HUES48 (cell line): ENCODE measurements at regions not wholly inside any gene's neighbourhood (a gene's known extent, or its start where the extent isn't known, plus 50 kb on each side); places are given as distances from the start of the nearest gene placed in this dataset.

Experiments used
- H3K27ac ChIP-seq: one replicate; pipeline ENCODE4 v1.7.0; 2013; ENCODE audit warnings: low read depth, low read length, inconsistent platforms
- H3K27me3 ChIP-seq: 2 replicates; pipeline ENCODE4 v1.6.1; 2013; ENCODE audit warnings: mild to moderate bottlenecking, low read length; ENCODE audit not compliant: control insufficient read depth, insufficient read depth
- H3K36me3 ChIP-seq: 2 replicates; pipeline ENCODE4 v1.6.1; 2013; ENCODE audit warnings: low read length; ENCODE audit not compliant: control insufficient read depth, insufficient read depth
- H3K4me1 ChIP-seq: 2 replicates; pipeline ENCODE4 v1.6.1; 2013; ENCODE audit warnings: mild to moderate bottlenecking, low read length; ENCODE audit not compliant: control insufficient read depth, insufficient read depth
- H3K4me3 ChIP-seq: 2 replicates; pipeline ENCODE4 v1.5.1; 2013; ENCODE audit warnings: mild to moderate bottlenecking, low read depth, low read length
- H3K9ac ChIP-seq: 2 replicates; pipeline ENCODE4 v1.6.1; 2013; ENCODE audit warnings: mild to moderate bottlenecking, low read depth, low read length, moderate library complexity
- H3K9me3 ChIP-seq: 2 replicates; pipeline ENCODE4 v1.6.1; 2013; ENCODE audit warnings: low read length; ENCODE audit not compliant: control insufficient read depth, insufficient read depth

- no peaks in the 10 kb centered on the region for H3K36me3 ChIP-seq
- H3K9me3 ChIP-seq = no peaks in the 10 kb centered on the region
- H3K4me3 ChIP-seq = no peak overlapping the region
- H3K9ac ChIP-seq = no peak overlapping the region
- H3K27ac ChIP-seq = no peak overlapping the region
- H3K4me1 ChIP-seq = peaks cover 7% of the 10 kb centered on the region; the same call in 1 of the 2 replicates
- no peaks in the 10 kb centered on the region for H3K27me3 ChIP-seq
These were observed 104.9 kb upstream of the MBL2 start for GRCh38 chr10:52877451-52877850.

- Histone ChIP-seq H3K9ac (no peak overlapping the region), H3K4me3 (no peak overlapping the region), H3K27ac (no peak overlapping the region), H3K36me3 (no peaks in the 10 kb centered on the region), H3K4me1 (no peaks in the 10 kb centered on the region), H3K9me3 (no peaks in the 10 kb centered on the region), H3K27me3 (no peaks in the 10 kb centered on the region)
These were observed 102.8 kb upstream of the MBL2 start for GRCh38 chr10:52875336-52875735.

GRCh38 chr10:52874581-52874980 is 102.0 kb upstream of the MBL2 start:
- no peak overlapping the region for H3K4me3 ChIP-seq
- no peaks in the 10 kb centered on the region for H3K27me3 ChIP-seq
- H3K27ac ChIP-seq = no peak overlapping the region
- no peaks in the 10 kb centered on the region for H3K36me3 ChIP-seq
- H3K9me3 ChIP-seq = peaks cover 8% of the 10 kb centered on the region
- no peaks in the 10 kb centered on the region for H3K4me1 ChIP-seq
- H3K9ac ChIP-seq = no peak overlapping the region

GRCh38 chr10:52871191-52871843 is 98.7 kb upstream of the MBL2 start:
- Histone ChIP-seq H3K27me3 (no peaks in the 10 kb centered on the region), H3K9ac (no peak overlapping the region), H3K27ac (no peak overlapping the region), H3K4me3 (no peak overlapping the region), H3K4me1 (no peaks in the 10 kb centered on the region), H3K36me3 (no peaks in the 10 kb centered on the region), H3K9me3 (peaks cover 35% of the 10 kb centered on the region)

- Histone ChIP-seq H3K9me3 (peaks cover 35% of the 10 kb centered on the region), H3K36me3 (no peaks in the 10 kb centered on the region), H3K4me3 (no peak overlapping the region), H3K27ac (no peak overlapping the region), H3K27me3 (no peaks in the 10 kb centered on the region), H3K9ac (no peak overlapping the region), H3K4me1 (no peaks in the 10 kb centered on the region)
These were observed 98.0 kb upstream of the MBL2 start for GRCh38 chr10:52870562-52870961.

- Histone ChIP-seq H3K27me3 (no peaks in the 10 kb centered on the region), H3K27ac (no peak overlapping the region), H3K36me3 (no peaks in the 10 kb centered on the region), H3K4me3 (no peak overlapping the region), H3K9me3 (peaks cover 35% of the 10 kb centered on the region), H3K4me1 (no peaks in the 10 kb centered on the region), H3K9ac (no peak overlapping the region)
These were observed 97.3 kb upstream of the MBL2 start for GRCh38 chr10:52869864-52870263.

- no peaks in the 10 kb centered on the region for H3K27me3 ChIP-seq
- peaks cover 34% of the 10 kb centered on the region for H3K9me3 ChIP-seq
- no peak overlapping the region for H3K9ac ChIP-seq
- H3K4me1 ChIP-seq = peaks cover 13% of the 10 kb centered on the region
- no peak overlapping the region for H3K4me3 ChIP-seq
- H3K27ac ChIP-seq = peak overlapping the region; percentile 80
- H3K36me3 ChIP-seq = no peaks in the 10 kb centered on the region
These were observed 92.6 kb upstream of the MBL2 start for GRCh38 chr10:52865213-52865612.

- 0 out of 2 replicates have a peak overlapping the region, but pooled peaks have one; percentile 16 for H3K9ac ChIP-seq
- peaks cover 13% of the 10 kb centered on the region for H3K4me1 ChIP-seq
- H3K4me3 ChIP-seq = no peak overlapping the region
- H3K36me3 ChIP-seq = no peaks in the 10 kb centered on the region
- peaks cover 26% of the 10 kb centered on the region for H3K9me3 ChIP-seq
- H3K27ac ChIP-seq = peak overlapping the region; percentile 80
- no peaks in the 10 kb centered on the region for H3K27me3 ChIP-seq
These were observed 91.9 kb upstream of the MBL2 start for GRCh38 chr10:52864201-52865106.

- no peaks in the 10 kb centered on the region for H3K27me3 ChIP-seq
- H3K4me1 ChIP-seq = peaks cover 8% of the 10 kb centered on the region; the same call in 1 of the 2 replicates
- H3K27ac ChIP-seq = no peak overlapping the region
- no peak overlapping the region for H3K4me3 ChIP-seq
- H3K9me3 ChIP-seq = no peaks in the 10 kb centered on the region
- no peaks in the 10 kb centered on the region for H3K36me3 ChIP-seq
- no peak overlapping the region for H3K9ac ChIP-seq
These were observed 86.1 kb upstream of the MBL2 start for GRCh38 chr10:52858722-52859121.

- Histone ChIP-seq H3K4me3 (no peak overlapping the region), H3K9ac (no peak overlapping the region), H3K36me3 (no peaks in the 10 kb centered on the region), H3K27ac (no peak overlapping the region), H3K27me3 (no peaks in the 10 kb centered on the region), H3K4me1 (peaks cover 17% of the 10 kb centered on the region), H3K9me3 (no peaks in the 10 kb centered on the region)
These were observed 83.2 kb upstream of the MBL2 start for GRCh38 chr10:52855546-52856325.
